ENCODE measurements at regions not wholly inside any gene's neighbourhood (a gene's known extent, or its start where the extent isn't known, plus 50 kb on each side); places are given as distances from the start of the nearest gene placed in this dataset.

- BruUV-seq (replicated peaks), result no TSS peak
- ChIA-PET CTCF (ENCODE audit: low intra/inter-chr PET ratio, low total read pairs) (no interaction called here), POLR2A (no interaction called here)
- no peak overlapping the region for H3K4me2 ChIP-seq (ENCODE audit: low read depth, low read length)
- TF ChIP-seq U2AF2 (IDR thresholded peaks at IDR 0.05; ENCODE audit: low read depth, low read length) (0 out of 2 replicates have a peak, but pooled peaks have one; percentile 67), IRF9 (CRISPR knock-in tag; IDR thresholded peaks at IDR 0.05; ENCODE audit: borderline replicate concordance) (no peak), ZNF251 (CRISPR knock-in tag; IDR thresholded peaks at IDR 0.05) (no peak), SRSF9 (IDR thresholded peaks at IDR 0.05; ENCODE audit: borderline replicate concordance, insufficient read depth, low read depth, low read length, poor library complexity, severe bottlenecking) (peak; percentile 67)
- intact Hi-C loops (cut with micrococcal nuclease; ENCODE audit: unreplicated experiment), result no loop called here
- no peaks in the 10 kb centered on the region for H3K79me2 ChIP-seq (ENCODE audit: insufficient read depth, low read length)
- H4K20me1 ChIP-seq (ENCODE audit: insufficient read depth, low read length), result no peaks in the 10 kb centered on the region
- no peak overlapping the region for H3K9ac ChIP-seq (ENCODE audit: insufficient read depth, low read depth, low read length)
- ATAC-seq (no peak), FAIRE-seq (no peak), DNase-seq (ENCODE audit: low spot score) (no peak)
- no peaks in the 10 kb centered on the region for H3K36me3 ChIP-seq (replicated peaks in 1 of 2; ENCODE audit: control insufficient read depth in 1 of 2, insufficient read depth in 2 of 2, low read length in 2 of 2)
- no peak overlapping the region for H2AFZ ChIP-seq (ENCODE audit: low read length)
- H3K9me3 ChIP-seq (ENCODE audit: low read length), result peaks cover 88% of the 10 kb centered on the region
- H3K27me3 ChIP-seq (ENCODE audit: control insufficient read depth in 1 of 2, insufficient read depth in 2 of 2, low read length in 2 of 2), result no peaks in the 10 kb centered on the region; a peak in 1 of 5 replicates
- in situ Hi-C loops (cut with HindIII; ENCODE audit: extremely low pct_ligation_motif_present, low pct_unique_long_range_greater_than_20kb), result no loop called here
- H3K4me3 ChIP-seq (replicated peaks in 1 of 3; ENCODE audit: insufficient read depth in 1 of 3, low read depth in 2 of 3, low read length in 3 of 3), result no peak overlapping the region
- WGBS (ENCODE audit: low lambda C conversion rate), result under 1% methylated on average over 3 of the region's 3 CpGs
- H3K4me1 ChIP-seq (ENCODE audit: insufficient read depth, low read length), result no peaks in the 10 kb centered on the region
- no peak overlapping the region for H3K27ac ChIP-seq (ENCODE audit: extremely low read length, insufficient read depth, low read length)
Observed at GRCh38 chr16:60932600-60932999, 1103.6 kb downstream of the CDH8 start.

GRCh38 chr16:60930291-60930690 lies 1105.9 kb downstream of the CDH8 start:
- in situ Hi-C loops (cut with HindIII; ENCODE audit: extremely low pct_ligation_motif_present, low pct_unique_long_range_greater_than_20kb), result no loop called here
- CTCF ChIA-PET (ENCODE audit: low intra/inter-chr PET ratio, low total read pairs), result no interaction called here
- Histone ChIP-seq H3K27ac (ENCODE audit: extremely low read length, insufficient read depth, low read length) (no peak overlapping the region), H4K20me1 (ENCODE audit: insufficient read depth, low read length) (no peaks in the 10 kb centered on the region), H3K4me3 (replicated peaks in 1 of 3; ENCODE audit: insufficient read depth in 1 of 3, low read depth in 2 of 3, low read length in 3 of 3) (no peak overlapping the region), H3K36me3 (replicated peaks in 1 of 2; ENCODE audit: control insufficient read depth in 1 of 2, insufficient read depth in 2 of 2, low read length in 2 of 2) (no peaks in the 10 kb centered on the region), H3K27me3 (ENCODE audit: control insufficient read depth in 1 of 2, insufficient read depth in 2 of 2, low read length in 2 of 2) (no peaks in the 10 kb centered on the region; a peak in 1 of 5 replicates), H3K4me2 (ENCODE audit: low read depth, low read length) (no peak overlapping the region), H3K9me3 (ENCODE audit: low read length) (peaks cover 98% of the 10 kb centered on the region), H3K9ac (ENCODE audit: insufficient read depth, low read depth, low read length) (no peak overlapping the region), H2AFZ (ENCODE audit: low read length) (no peak overlapping the region), H3K4me1 (ENCODE audit: insufficient read depth, low read length) (no peaks in the 10 kb centered on the region), H3K79me2 (ENCODE audit: insufficient read depth, low read length) (no peaks in the 10 kb centered on the region)
- intact Hi-C loops (cut with micrococcal nuclease; ENCODE audit: unreplicated experiment), result no loop called here
- no peak for TF ChIP-seq ZNF569 (CRISPR knock-in tag; IDR thresholded peaks at IDR 0.05; ENCODE audit: borderline replicate concordance)
- no peak for TF ChIP-seq JUNB (CRISPR knock-in tag; IDR thresholded peaks at IDR 0.05; ENCODE audit: borderline replicate concordance)
- no peak for TF ChIP-seq FOXC1 (CRISPR knock-in tag; IDR thresholded peaks at IDR 0.05; ENCODE audit: borderline replicate concordance)
- TF ChIP-seq ZNF850 (CRISPR knock-in tag; conservative IDR thresholded peaks at IDR 0.05), result no peak
- no peak for TF ChIP-seq REL (CRISPR knock-in tag; conservative IDR thresholded peaks at IDR 0.05)
- no peak for TF ChIP-seq ZNF678 (CRISPR knock-in tag; IDR thresholded peaks at IDR 0.05)
- TF ChIP-seq ZBTB2 (CRISPR knock-in tag; IDR thresholded peaks at IDR 0.05; ENCODE audit: low read depth), result no peak
- no peak for TF ChIP-seq ZSCAN30 (CRISPR knock-in tag; IDR thresholded peaks at IDR 0.05)
- TF ChIP-seq MIER2 (CRISPR knock-in tag; IDR thresholded peaks at IDR 0.05), result no peak
- TF ChIP-seq ZNF44 (CRISPR knock-in tag; IDR thresholded peaks at IDR 0.05), result no peak
- TF ChIP-seq ARHGAP35 (CRISPR knock-in tag; IDR thresholded peaks at IDR 0.05; ENCODE audit: borderline replicate concordance), result no peak
- ATAC-seq (no peak), FAIRE-seq (no peak), DNase-seq (ENCODE audit: low spot score) (no peak)
- no TSS peak for BruUV-seq (replicated peaks)
- 12% methylated on average over 5 of the region's 5 CpGs for WGBS (ENCODE audit: low lambda C conversion rate)
- POLR2A ChIA-PET, result no interaction called here

All from HepG2 (cell line).